Activated T-cell treated with anti-CD3 and anti-CD28 coated beads, Interleukin-2, amount 50 U/mL, for 1 hour (primary cell): ENCODE measurements at regions not wholly inside any gene's neighbourhood (a gene's known extent, or its start where the extent isn't known, plus 50 kb on each side); places are given as distances from the start of the nearest gene placed in this dataset.
"Not testable (repeated sequence)": the region's sequence is repeated elsewhere in the genome, so short reads cannot be mapped to it uniquely, and the experiment has no call there.

Source experiments
- DNase-seq: peaks from one replicate; pipeline ENCODE4 v3.0.0-alpha.2; 2020

DNA sequence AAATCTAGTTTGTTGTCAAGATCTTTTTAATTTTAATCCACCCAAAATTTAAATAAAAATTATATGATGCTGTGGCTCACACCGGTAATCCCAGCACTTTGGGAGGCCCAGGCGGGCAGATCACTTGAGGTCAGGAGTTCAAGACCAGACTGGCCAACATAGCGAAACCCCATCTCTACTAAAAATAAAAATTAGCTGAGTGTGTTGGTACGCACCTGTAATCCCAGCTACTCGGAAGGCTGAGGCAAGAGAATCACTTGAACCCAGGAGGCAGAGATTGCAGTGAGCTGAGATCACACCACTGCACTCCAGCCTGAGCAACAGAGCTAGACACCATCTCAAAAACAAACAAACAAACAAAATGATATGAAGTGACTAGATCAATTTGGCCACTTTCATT lies 253.0 kb upstream of the MGMT start:
- not testable (repeated sequence) for DNase-seq

DNA sequence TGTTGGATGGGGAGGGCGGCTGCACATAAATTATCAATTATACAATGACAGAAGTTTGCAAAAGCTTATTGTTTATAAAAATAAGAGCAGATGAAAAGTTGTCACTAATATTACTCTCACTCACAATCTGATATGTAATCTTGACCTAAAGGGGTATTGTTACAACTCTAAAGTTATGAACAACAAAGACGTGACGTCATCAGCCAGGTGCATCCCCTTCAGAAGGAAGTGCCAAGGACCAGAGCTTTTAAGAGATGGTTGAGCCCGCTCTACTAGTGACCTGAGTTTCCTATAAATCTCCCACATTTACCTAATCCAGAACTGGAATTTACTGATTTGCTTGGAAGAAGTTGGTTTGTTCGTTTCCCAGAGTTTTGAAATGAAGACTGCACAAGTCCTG lies 247.7 kb upstream of the MGMT start:
- no peak for DNase-seq

DNA sequence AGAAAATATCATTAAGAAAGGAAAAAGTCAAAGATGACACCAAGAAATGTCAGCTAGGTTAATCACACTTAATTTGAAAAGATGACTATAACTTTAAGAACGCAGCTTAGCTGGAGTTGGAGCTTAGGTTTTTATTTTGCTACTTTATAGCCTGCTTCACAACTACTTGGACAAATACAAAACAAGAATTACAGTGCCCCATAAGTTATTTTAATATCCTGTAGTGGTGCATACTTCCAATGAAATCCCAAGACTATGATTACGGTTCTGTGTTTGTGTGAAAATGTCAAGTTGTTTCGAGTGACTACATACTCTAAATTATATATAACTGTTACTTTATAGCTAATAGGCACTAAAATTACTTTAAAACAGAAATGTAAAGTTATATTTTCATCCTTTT lies 244.6 kb upstream of the MGMT start:
- no peak for DNase-seq

DNA sequence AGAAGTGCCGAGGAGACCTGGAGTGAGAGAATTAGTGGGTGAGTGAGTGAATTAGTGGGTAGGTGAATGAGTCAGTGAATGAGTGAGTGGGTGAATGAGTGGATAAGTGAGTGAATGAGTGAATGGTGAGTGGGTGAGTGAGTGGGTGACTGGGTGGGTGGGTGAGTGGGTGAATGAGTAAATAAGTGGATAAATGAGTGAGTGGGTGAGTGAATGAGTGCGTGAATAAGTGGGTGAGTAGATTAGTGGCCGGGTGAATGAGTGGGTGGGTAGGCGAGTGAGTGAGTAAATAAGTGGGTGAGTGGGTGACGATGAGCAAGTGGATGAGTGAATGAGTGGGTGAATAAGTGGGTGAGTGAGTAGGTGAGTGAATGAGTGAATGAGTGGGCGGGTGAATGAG lies 243.7 kb upstream of the MGMT start:
- no peak for DNase-seq

DNA sequence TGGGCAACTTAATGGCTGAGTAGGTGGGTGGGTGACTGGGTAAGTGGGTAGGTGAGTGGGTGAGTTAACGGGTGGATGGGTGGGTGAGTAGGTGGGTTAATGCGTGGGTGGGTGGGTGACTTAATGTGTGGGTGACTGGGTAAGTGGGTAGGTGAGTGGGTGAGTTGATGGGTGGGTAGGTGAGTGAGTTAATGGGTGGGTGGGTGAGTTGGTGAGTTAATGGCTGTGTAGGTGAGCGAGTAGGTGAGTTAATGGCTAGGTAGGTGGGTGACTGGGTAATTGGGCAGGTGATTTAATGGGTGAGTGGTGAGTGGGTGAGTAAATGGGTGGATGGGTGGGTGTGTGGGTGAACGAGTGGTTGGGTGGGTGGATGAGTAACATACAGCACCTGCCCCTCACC lies 243.0 kb upstream of the MGMT start:
- no peak for DNase-seq

DNA sequence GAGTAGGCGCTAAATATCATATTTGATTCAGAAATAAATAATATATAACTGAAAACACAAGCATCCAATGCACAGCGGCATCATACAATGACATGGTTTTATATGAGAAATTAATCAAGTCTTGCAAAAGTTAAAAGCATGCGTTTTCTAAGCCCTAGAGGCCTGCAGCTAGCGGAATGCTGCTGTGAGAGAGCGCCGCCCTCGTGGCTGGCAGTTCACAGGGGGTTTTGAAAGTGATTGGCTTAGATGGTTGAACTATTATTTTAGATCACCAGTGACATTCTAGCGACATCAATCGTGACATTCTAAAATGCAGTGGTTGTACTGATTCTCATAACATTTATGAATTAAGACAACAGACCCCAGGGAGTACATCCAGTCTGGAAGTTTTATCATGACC lies 235.2 kb upstream of the MGMT start:
- DNase-seq: no peak

DNA sequence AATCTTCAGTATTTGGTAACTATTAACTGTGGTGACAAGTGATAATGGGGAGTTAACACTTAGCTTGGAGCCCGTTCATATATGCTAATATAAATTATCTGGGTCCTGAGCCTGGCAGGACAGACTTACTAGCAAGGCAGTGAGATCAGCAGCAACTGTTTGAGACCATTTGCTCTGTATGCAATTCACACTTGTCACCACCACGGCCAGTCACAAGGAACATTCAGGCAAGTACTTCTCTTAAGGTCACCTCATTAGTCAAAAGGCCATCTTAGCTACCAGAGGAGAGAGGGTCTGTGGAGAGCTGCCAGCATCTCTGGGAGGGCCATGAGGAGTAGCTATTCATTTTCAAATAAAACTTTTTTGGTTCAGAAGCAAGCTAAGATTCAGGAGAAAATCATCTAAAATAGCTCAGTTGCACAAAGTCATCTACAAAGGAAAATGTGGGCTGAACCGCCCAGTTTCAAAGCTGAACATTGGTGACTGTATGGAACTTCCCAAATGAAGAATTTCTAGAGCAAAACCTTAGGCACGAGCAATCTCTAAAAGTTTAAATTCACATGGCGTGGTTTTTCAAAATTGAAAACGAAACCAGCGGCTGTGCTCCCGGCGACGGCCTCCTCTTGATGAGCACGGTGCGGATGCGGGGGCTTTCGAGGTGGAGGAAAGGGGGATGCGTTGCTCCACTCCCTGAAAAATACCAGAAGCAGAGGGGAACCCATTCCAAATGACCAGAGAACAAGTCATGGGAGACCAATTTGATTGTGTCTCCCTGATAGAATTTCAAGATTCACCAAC lies 233.5 kb upstream of the MGMT start:
- DNase-seq: no peak

DNA sequence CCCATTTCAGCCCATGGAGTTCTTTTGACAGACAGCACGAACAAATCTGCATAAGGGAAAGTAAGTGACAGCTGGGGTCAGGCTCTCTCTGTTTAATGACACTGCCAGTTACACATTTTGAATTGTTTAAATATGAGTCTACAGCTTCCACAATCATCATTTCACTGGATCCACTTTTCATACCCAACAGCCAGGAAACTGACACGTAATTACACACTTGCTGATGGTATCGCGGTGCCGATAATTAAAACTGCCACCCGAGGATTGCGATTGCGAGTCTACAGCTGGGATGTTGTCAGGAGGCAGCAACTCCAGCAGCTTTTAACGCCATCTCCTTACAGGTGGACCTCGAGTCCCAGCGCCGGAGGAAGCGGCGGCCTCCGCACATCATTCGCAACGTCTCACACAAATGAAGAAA lies 230.8 kb upstream of the MGMT start:
- DNase-seq: no peak

DNA sequence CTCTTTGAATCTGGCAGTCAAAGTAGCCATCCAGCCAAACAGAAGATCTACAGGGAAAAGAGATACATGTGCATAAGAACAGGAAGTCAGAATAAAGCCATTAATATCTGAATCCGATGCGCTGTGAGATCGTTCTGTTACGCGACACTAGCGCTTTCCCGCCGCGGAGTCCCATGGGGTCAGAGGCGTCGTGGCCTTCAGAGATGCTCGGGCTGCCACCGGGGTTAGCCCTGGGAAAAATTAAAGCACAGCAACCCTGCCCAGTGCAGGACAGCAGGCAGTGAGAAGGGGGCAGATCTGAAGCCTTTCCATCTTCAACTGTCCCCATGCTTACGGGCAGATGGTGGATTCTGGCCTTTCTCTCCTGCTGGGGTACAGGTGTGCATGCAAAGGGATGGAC lies 225.6 kb upstream of the MGMT start:
- no peak for DNase-seq

DNA sequence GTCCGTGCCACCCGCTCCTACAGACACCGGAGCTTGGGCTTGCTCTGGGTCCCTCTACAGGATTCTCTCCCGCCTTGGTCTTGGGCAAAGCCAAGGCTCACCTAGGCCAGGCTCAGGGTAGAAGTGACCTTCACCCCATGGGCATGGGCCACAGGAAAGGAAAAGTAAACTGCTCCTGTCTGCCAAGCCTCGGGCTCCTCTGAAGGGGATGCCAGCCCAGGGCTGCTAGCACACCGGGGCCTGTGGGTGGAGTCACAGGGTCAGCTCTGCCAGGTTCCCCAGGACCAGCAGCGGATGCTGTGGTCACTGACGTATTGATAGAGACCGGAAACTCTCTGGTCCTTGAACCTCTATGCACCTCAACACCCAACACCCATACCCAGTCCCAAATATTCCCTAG lies 222.7 kb upstream of the MGMT start:
- no peak for DNase-seq

DNA sequence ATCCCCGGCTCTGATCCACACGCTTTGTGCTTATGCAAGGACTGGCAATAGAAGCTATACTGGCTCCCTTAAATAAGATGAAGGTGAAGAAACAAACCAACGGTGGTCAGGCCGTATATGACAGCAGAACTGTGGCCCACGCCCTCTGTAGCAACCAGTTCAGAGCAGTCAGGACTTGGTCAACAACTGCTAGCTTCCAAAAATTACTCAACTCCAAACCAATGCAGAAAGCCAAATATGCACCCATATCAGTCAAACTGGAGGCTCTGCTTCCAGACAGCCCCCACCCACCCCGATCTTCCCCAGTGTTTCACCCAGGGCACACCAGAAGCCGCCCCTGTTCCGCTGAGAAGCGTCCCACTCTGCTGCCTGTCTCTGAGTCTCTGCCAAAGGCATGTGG lies 222.3 kb upstream of the MGMT start:
- DNase-seq: no peak

DNA sequence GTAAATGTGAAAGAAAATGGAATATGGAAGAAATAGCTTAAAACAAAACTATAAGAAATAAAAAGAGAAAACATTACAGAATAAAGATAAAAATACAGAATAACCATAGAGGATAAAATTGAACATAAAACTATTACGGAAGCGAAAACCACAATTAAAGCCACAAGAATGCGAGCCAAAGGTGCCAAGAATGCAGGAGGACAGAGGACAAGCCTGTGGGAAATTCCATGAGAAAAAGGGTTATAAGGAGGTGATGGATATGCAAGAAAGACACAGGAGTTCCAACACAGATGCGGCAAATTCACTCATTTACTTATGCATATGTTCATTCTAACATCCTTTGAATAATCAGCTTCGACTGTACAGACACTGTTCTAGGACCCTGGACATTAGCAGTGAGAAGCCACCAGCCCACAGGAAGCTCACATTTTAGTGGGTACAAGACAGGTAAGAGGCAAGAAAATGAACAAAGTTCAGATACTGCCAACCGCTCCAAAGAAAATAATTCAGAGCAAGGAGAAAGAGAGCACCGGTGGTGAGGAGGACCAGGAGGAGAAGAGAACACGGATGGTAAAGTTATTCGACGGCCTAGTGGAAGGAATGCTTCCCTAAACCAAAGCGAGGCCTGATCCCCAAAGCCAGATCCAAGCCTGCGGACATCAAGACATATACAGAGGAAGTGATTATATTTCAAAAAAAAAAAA lies 213.7 kb upstream of the MGMT start:
- DNase-seq: no peak

DNA sequence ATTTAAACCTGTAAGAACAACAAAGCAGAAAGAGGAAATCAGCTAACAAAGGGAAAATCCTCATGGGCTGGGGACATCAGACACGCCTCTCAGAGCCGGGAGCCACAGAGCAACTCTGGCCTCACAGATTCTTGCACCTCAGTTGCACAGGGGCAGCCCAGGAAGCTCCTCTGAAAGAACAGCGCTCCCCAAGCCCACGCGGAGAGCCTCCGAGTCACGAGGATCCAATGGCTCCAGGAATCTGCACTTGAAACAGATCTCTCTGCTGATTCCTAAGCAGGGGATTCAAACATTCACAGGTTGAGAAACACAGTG lies 213.2 kb upstream of the MGMT start:
- DNase-seq: no peak

DNA sequence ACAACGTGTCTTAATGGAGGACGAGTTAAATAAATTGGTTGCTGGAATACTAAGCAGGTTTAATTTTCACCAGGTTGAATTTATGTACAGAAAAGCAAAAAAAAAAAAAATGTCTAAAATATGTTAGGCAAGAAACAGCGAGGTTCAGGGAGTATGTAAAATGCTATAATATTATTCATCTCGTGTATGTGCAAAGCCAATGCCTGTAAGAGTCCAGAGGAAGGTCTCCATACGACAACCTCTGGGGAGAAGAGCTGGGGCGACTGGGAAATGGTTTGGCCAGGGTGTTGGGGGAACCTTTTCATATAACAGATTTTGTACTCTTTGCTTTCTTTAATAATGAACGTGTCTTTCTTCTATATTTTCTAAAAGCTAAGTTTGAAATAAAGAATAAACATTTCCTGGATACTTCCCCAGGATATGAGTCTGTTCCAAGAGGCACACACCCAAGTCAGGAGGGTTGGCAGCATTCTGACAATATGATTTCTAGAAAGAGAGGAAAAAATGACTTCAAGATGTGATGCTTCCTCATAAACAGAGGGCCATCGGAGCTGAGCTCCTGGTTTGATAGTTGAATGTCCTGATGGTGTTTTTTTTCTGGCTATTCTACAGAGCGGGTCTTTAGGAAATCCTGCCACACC lies 208.6 kb upstream of the MGMT start:
- DNase-seq: no peak

DNA sequence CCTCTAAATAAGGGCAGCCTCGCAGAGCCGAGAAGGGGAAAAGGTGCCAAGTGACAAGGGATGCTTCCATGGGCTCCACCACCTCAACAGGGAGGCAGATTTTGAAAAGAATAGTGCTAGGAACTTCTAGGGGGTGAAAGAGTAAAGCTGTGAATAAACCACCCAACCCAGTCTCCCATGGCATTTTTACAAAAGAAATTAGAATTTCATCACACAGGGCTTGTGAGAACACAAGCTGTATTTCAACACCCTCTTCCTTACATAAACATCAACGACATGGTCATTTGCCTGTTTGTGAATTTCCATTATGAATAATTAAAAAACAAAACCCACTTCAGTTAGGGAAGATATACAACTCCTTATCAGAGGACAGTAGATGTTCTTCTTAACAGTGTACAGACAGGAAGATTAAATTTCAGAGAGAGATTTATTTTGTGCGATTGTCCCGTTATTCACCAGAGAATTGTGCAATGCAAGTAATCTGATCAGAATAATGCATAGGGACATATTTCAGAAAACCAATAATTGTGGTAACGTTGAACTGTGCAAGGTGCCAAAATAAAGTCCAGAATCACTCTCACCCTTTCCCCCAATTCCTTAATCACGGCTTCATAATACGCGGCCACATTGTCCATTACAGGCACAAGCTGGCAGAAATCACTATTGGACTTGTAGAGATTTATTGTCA lies 207.8 kb upstream of the MGMT start:
- no peak for DNase-seq

DNA sequence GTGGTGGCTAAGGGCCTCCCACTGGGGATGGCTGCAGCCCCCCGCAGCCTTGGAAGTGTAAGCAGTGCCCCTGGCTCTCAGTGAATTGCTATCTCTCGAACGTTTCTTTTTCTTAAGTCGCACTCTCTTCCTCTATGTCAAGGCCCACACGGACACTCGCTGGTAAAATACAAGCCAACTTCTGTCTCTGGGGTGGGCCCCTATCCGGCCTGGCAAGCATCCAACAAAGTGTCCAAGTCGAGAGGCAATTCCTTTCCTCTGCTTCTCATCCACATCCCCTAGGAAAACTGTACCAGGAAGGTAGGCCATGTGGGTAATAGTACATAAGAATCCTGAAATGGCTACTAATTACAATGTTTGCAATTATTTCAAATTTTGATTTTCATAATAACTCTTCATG lies 194.9 kb upstream of the MGMT start:
- no peak for DNase-seq

DNA sequence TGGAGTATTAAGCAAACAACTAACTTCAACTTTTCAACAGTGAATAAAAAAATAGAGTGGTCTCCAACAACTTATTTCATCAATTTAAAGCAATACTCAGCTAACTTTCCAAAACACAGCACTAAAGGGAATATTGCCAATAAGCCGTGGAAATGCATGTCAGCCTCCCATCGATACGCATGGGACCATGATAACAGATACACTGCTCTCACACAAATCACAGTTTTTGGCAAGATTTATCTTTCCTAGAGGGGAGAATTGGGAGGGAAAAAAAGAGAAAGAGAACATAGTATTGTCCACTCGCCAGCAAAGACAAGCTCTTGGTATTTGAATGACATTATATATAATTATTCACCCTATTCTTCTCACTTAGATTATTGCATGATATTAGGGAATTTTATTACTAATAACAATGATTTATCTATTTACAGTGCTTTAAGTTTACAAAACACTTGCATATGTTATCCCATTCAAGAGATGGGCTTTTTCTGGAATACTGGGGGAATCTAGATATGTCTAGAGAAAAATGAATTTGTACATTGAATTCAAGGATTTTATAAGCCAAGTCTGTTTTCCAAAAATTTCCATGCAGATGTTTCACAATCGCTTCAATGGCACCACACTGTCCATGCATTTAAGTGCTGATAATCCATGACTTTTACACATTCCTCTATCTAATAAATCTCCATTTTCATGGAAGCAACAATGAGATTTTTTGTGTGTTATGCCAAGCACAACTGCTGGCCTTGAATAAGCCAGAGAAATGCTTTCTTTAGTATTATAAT lies 194.0 kb upstream of the MGMT start:
- DNase-seq: no peak

DNA sequence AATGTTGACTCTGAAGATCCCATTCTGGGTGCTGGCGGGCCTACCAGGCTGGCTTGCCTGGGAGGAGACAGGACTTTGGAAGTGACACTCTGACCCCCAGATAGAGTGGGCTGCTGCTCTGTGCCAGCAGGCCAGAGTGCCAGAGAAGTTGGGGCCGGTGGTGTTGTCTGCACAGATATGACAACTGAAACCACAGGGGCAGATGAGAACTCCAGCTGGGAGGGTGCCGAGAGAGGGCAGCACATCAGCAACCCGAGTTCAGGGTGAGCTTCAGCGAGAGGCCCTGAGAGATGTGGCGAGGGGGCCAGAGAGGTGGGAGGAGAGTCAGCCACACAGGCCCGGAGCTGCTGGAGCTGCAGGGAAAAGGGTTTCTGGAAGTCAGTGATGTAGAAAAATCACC lies 193.2 kb upstream of the MGMT start:
- no peak for DNase-seq

DNA sequence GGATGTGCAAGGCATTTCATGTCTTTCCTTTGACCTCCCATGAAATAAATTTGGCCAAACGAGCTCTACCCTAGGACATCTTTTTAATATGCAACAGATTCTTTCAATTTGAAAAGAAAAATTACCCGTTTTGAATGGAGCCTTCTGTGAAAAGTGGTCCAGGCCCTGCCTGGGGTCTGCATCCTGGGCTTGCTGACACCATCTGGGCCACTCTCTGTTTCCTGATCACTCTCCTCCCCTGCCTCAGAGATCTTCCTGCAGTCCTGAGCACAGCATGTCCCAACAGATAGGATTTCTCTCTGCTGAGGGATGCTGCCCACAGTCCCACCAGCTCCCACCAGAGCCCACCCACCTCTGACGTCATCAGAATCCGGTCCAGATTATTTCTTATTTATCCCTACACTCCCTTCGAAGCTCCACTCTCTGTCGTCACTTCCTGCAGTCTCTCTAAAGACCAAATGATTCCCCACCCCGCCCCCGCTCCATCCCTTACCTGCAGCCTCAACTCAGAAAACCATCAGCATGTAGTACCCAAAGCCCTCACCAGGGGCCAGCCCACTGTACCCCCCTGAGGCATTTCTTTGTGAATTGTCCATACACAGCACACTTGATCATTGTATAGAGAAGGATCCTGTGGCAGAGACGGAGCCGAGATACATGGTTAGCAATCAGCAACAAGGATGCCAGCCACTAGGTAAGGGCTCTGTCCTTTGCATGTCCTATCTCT lies 192.1 kb upstream of the MGMT start:
- DNase-seq: no peak

DNA sequence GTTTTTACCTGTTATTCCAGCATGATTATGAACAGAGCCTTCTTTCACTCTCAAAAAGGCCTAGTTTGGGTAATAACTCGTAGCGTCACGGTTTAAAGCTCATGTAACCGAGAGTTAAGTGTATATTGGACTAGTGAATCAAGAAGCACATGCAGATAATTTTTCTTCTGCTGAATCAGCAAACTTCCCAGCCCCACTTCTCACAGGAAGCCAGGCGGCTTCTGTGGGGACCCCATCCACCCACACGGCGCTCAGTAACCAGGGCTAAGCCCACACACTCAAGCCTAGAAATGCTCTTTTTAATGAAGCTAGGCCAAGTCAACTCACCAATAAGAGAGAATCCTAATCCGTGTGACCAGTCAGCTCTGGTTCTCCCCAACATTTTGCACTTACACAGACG lies 191.2 kb upstream of the MGMT start:
- DNase-seq: no peak

DNA sequence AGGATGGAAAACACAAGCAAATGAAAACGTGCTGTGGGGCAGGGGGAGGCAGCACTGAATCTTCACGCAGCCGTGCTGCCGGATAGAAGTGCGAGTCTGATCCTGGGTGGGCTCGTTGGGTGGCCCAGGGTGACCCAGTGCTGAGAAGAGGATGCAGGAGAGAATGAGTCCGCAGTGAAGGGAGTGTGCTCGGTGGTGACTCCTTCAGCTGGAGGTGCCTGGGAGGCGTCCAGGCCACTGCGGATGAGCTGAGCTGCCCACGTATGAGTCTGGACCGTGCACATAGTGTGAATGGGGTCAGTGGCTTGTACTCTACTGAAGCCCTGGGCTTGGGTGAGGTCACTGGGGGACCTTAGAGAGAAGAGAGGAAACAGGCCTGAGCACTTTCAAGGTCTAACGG lies 190.0 kb upstream of the MGMT start:
- no peak for DNase-seq

DNA sequence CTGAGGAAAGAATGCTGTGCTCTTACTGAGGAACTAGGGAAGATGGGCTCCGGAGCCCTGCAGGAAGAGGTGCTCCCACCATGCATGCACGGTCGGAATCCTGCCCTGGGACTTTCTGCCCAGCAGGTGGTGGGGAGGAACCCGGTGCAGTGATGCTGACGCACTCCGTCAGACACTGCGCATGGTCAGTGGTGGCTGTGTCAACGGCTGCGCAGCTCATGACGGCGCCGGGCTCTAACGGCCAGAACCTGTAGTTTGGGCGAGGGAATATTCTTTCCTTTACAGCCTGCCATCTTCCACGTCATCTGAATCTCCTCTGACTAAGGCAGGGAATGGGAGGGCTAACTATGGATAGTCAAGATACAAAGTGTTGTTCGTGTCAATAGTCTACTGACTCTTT lies 189.2 kb upstream of the MGMT start:
- no peak for DNase-seq
